B cell (primary cell): ENCODE measurements at regions not wholly inside any gene's neighbourhood (a gene's known extent, or its start where the extent isn't known, plus 50 kb on each side); places are given as distances from the start of the nearest gene placed in this dataset.

Experiments
- CTCF ChIP-seq: fragments of 200-600 bp; IDR thresholded peaks from one replicate; pipeline ENCODE4 v1.8.0; 2022; ENCODE audit warnings: antibody characterized with exemption, mild to moderate bottlenecking
- EZH2 ChIP-seq: IDR thresholded peaks from 2 replicates; pipeline ENCODE4 v1.6.1; 2012; ENCODE audit warnings: borderline replicate concordance, low read depth, mild to moderate bottlenecking, moderate library complexity, low read length; ENCODE audit not compliant: insufficient read depth, poor library complexity, severe bottlenecking

GRCh38 chr5:54761213-54761701 lies 224.1 kb downstream of the ESM1 start:
- TF ChIP-seq CTCF (no peak), EZH2 (no peak)
